Calu3 (cell line): ENCODE measurements at regions not wholly inside any gene's neighbourhood (a gene's known extent, or its start where the extent isn't known, plus 50 kb on each side); places are given as distances from the start of the nearest gene placed in this dataset.

Experiments used
- BruUV-seq: library from RNA; stranded (reverse); fragments of 400-500 nt; replicated peaks from 2 replicates; lab custom pipeline; 2021; lab: Mats Ljungman, UMichigan
- CTCF ChIA-PET: fragments of 300-600 bp; sonication (Branson Sonifier 250); formaldehyde crosslinking; loops from one replicate; lab custom pipeline; 2022; ENCODE audit warnings: antibody characterized with exemption; lab: Charles Lee
- DNase-seq: peaks from one replicate; pipeline ENCODE4 v3.0.0; 2022
- H3K27ac Mint-ChIP-seq: one replicate; pipeline ENCODE4 v1.8.0; 2022; ENCODE audit warnings: mixed read lengths; ENCODE audit not compliant: unreplicated experiment
- H3K27me3 Mint-ChIP-seq: one replicate; pipeline ENCODE4 v1.8.0; 2022; ENCODE audit warnings: mixed read lengths; ENCODE audit not compliant: unreplicated experiment
- H3K36me3 Mint-ChIP-seq: one replicate; pipeline ENCODE4 v1.8.0; 2022; ENCODE audit warnings: mild to moderate bottlenecking, moderate library complexity, mixed read lengths; ENCODE audit not compliant: insufficient read depth, unreplicated experiment
- H3K4me1 Mint-ChIP-seq: one replicate; pipeline ENCODE4 v1.8.0; 2022; ENCODE audit warnings: mild to moderate bottlenecking, low read depth, mixed read lengths; ENCODE audit not compliant: unreplicated experiment
- H3K4me3 Mint-ChIP-seq: one replicate; pipeline ENCODE4 v1.8.0; 2022; ENCODE audit warnings: mild to moderate bottlenecking, low read depth, moderate library complexity, mixed read lengths; ENCODE audit not compliant: unreplicated experiment
- H3K9me3 Mint-ChIP-seq: one replicate; pipeline ENCODE4 v1.8.0; 2022; ENCODE audit warnings: low read depth, mixed read lengths; ENCODE audit not compliant: unreplicated experiment
- CTCF ChIP-seq: fragments of 200-600 bp; IDR thresholded peaks from one replicate; pipeline ENCODE4 v1.8.0; 2022; ENCODE audit warnings: antibody characterized with exemption; ENCODE audit not compliant: unreplicated experiment
- intact Hi-C: fragments of 100-400 bp; cut with micrococcal nuclease; formaldehyde crosslinking; loops from one replicate; pipeline ENCODE4 v1.10.0; 2022; ENCODE audit not compliant: unreplicated experiment

- Mint-ChIP-seq H3K4me1 (no peaks in the 10 kb centered on the region), H3K4me3 (no peak overlapping the region), H3K27ac (no peak overlapping the region), H3K27me3 (no peaks in the 10 kb centered on the region), H3K36me3 (no peaks in the 10 kb centered on the region), H3K9me3 (no peaks in the 10 kb centered on the region)
- CTCF ChIA-PET: no interaction called here
- BruUV-seq: no TSS peak
- intact Hi-C loops: no loop called here
- DNase-seq: no peak
- no peak for TF ChIP-seq CTCF
These were observed 98.3 kb upstream of the MTHFD1L start for GRCh38 chr6:150767161-150767560.

GRCh38 chr6:150767571-150768018, 97.9 kb upstream of the MTHFD1L start:
- intact Hi-C loops: no loop called here
- H3K4me1 Mint-ChIP-seq: no peaks in the 10 kb centered on the region
- H3K36me3 Mint-ChIP-seq: no peaks in the 10 kb centered on the region
- H3K27me3 Mint-ChIP-seq: no peaks in the 10 kb centered on the region
- BruUV-seq: no TSS peak
- TF ChIP-seq CTCF: no peak
- H3K27ac Mint-ChIP-seq: no peak overlapping the region
- H3K4me3 Mint-ChIP-seq: no peak overlapping the region
- CTCF ChIA-PET: no interaction called here
- H3K9me3 Mint-ChIP-seq: no peaks in the 10 kb centered on the region
- no peak for DNase-seq

- Mint-ChIP-seq H3K36me3 (no peaks in the 10 kb centered on the region), H3K4me1 (no peaks in the 10 kb centered on the region), H3K4me3 (no peak overlapping the region), H3K9me3 (peaks cover 3% of the 10 kb centered on the region), H3K27me3 (no peaks in the 10 kb centered on the region), H3K27ac (no peak overlapping the region)
- intact Hi-C loops: no loop called here
- TF ChIP-seq CTCF: no peak
- no peak for DNase-seq
- no TSS peak for BruUV-seq
- CTCF ChIA-PET: no interaction called here
These were observed 94.9 kb upstream of the MTHFD1L start for GRCh38 chr6:150770637-150771036.

GRCh38 chr6:150773969-150774368, 91.5 kb upstream of the MTHFD1L start:
- intact Hi-C loops: no loop called here
- Mint-ChIP-seq H3K36me3 (no peaks in the 10 kb centered on the region), H3K27me3 (no peaks in the 10 kb centered on the region), H3K9me3 (peaks cover 3% of the 10 kb centered on the region), H3K27ac (no peak overlapping the region), H3K4me3 (no peak overlapping the region), H3K4me1 (no peaks in the 10 kb centered on the region)
- no peak for DNase-seq
- BruUV-seq: no TSS peak
- TF ChIP-seq CTCF: no peak
- CTCF ChIA-PET: no interaction called here
